Peyer's patch (tissue), 4 donors: ENCODE measurements at regions not wholly inside any gene's neighbourhood (a gene's known extent, or its start where the extent isn't known, plus 50 kb on each side); places are given as distances from the start of the nearest gene placed in this dataset.

Experiments used
- POLR2A ChIP-seq, 2 donors: fragments of 450-650 bp; IDR thresholded peaks; one replicate each; pipeline ENCODE4 v1.5.1; 2017; ENCODE audit warnings: antibody characterized with exemption in 2 of 2, mild to moderate bottlenecking in 2 of 2, moderate library complexity in 2 of 2
- TF ChIP-seq, protein P1 (sequence below), 6 experiments: fragments of 450-650 bp in 4 of 6; fragments of 200-600 bp in 2 of 6; sonication (generic) in 1 of 6; IDR thresholded peaks; one replicate each; pipeline ENCODE4 v1.5.1; 2017 to 2019; ENCODE audit warnings: antibody characterized with exemption in 6 of 6, mild to moderate bottlenecking in 3 of 6, moderate library complexity in 1 of 6

- TF ChIP-seq, protein P1, sequence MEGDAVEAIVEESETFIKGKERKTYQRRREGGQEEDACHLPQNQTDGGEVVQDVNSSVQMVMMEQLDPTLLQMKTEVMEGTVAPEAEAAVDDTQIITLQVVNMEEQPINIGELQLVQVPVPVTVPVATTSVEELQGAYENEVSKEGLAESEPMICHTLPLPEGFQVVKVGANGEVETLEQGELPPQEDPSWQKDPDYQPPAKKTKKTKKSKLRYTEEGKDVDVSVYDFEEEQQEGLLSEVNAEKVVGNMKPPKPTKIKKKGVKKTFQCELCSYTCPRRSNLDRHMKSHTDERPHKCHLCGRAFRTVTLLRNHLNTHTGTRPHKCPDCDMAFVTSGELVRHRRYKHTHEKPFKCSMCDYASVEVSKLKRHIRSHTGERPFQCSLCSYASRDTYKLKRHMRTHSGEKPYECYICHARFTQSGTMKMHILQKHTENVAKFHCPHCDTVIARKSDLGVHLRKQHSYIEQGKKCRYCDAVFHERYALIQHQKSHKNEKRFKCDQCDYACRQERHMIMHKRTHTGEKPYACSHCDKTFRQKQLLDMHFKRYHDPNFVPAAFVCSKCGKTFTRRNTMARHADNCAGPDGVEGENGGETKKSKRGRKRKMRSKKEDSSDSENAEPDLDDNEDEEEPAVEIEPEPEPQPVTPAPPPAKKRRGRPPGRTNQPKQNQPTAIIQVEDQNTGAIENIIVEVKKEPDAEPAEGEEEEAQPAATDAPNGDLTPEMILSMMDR (IDR thresholded peaks at IDR 0.05), result no peak
- no peak for TF ChIP-seq POLR2A (IDR thresholded peaks at IDR 0.05)
These were observed 1311.9 kb downstream of the UQCRFS1 start for GRCh38 chr19:27901078-27901477.
